GM23338 (cell line): ENCODE measurements at regions not wholly inside any gene's neighbourhood (a gene's known extent, or its start where the extent isn't known, plus 50 kb on each side); places are given as distances from the start of the nearest gene placed in this dataset.

Experiments
- ATAC-seq: fragments of 200-7000 bp; cut with Tn5 transposase; 3 replicates; pipeline ENCODE4 v1.9.1; 2020
- DNase-seq: peaks from one replicate; pipeline ENCODE4 v3.0.0-alpha.2; 2015; ENCODE audit warnings: low spot score
- H2AFZ ChIP-seq: fragments of 200-600 bp; sonication (generic); 2 replicates; pipeline ENCODE4 v1.8.0; 2016; ENCODE audit warnings: antibody characterized with exemption, mild to moderate bottlenecking, moderate library complexity
- H3F3A ChIP-seq: fragments of 200-600 bp; sonication (generic); replicated peaks from 2 replicates; pipeline ENCODE4 v1.8.0; 2017; ENCODE audit warnings: antibody characterized with exemption, mixed run types, low read depth
- H3K27ac ChIP-seq: fragments of 200-600 bp; sonication (generic); 2 replicates; pipeline ENCODE4 v1.6.1; 2016; ENCODE audit warnings: low read depth
- H3K27me3 ChIP-seq: fragments of 200-600 bp; sonication (generic); 2 replicates; pipeline ENCODE4 v1.8.0; 2016; ENCODE audit warnings: mild to moderate bottlenecking, mixed run types, moderate library complexity; ENCODE audit not compliant: insufficient read depth
- H3K36me3 ChIP-seq: fragments of 200-600 bp; sonication (generic); 2 replicates; pipeline ENCODE4 v1.8.0; 2016; ENCODE audit warnings: mild to moderate bottlenecking; ENCODE audit not compliant: insufficient read depth
- H3K4me1 ChIP-seq: fragments of 200-600 bp; sonication (generic); 2 replicates; pipeline ENCODE4 v1.8.0; 2016; ENCODE audit warnings: mild to moderate bottlenecking, moderate library complexity; ENCODE audit not compliant: insufficient read depth
- H3K4me2 ChIP-seq: fragments of 200-600 bp; sonication (generic); 2 replicates; pipeline ENCODE4 v1.7.1; 2017; ENCODE audit warnings: mixed run types
- H3K4me3 ChIP-seq: fragments of 200-600 bp; sonication (generic); 2 replicates; pipeline ENCODE4 v1.6.1; 2016; ENCODE audit warnings: mixed run types
- H3K79me2 ChIP-seq: fragments of 200-600 bp; sonication (generic); replicated peaks from 2 replicates; pipeline ENCODE4 v1.8.0; 2017; ENCODE audit warnings: mild to moderate bottlenecking; ENCODE audit not compliant: insufficient read depth
- H3K9me2 ChIP-seq: fragments of 200-600 bp; sonication (generic); 2 replicates; pipeline ENCODE4 v1.8.0; 2017; ENCODE audit not compliant: insufficient read depth
- H4K20me1 ChIP-seq: fragments of 200-600 bp; sonication (generic); replicated peaks from 2 replicates; pipeline ENCODE4 v1.8.0; 2017; ENCODE audit warnings: mild to moderate bottlenecking; ENCODE audit not compliant: insufficient read depth
- H3K27ac Mint-ChIP-seq: 2 replicates; pipeline ENCODE4 v1.8.0; 2020; ENCODE audit warnings: inconsistent platforms, mild to moderate bottlenecking, moderate library complexity, mixed read lengths
- H3K27me3 Mint-ChIP-seq: 3 replicates; pipeline ENCODE4 v1.8.0; 2022; ENCODE audit warnings: low read depth, mild to moderate bottlenecking, moderate library complexity, mixed read lengths, inconsistent platforms; ENCODE audit not compliant: insufficient read depth, poor library complexity
- H3K36me3 Mint-ChIP-seq: 3 replicates; pipeline ENCODE4 v1.8.0; 2021; ENCODE audit warnings: low read depth, mild to moderate bottlenecking, inconsistent platforms, moderate library complexity, mixed read lengths
- H3K4me1 Mint-ChIP-seq: 3 replicates; pipeline ENCODE4 v1.8.0; 2020; ENCODE audit warnings: mild to moderate bottlenecking, inconsistent platforms, mixed read lengths
- H3K4me3 Mint-ChIP-seq: 3 replicates; pipeline ENCODE4 v1.8.0; 2021; ENCODE audit warnings: moderate library complexity, mild to moderate bottlenecking, inconsistent platforms, mixed read lengths
- H3K9me3 Mint-ChIP-seq: 3 replicates; pipeline ENCODE4 v1.8.0; 2020; ENCODE audit warnings: moderate library complexity, mild to moderate bottlenecking, inconsistent platforms, mixed read lengths
- EZH2phosphoT487 ChIP-seq: fragments of 200-600 bp; sonication (generic); IDR thresholded peaks from one replicate; pipeline ENCODE4 v1.8.1; 2018; ENCODE audit warnings: antibody characterized with exemption; ENCODE audit not compliant: unreplicated experiment
- NANOG ChIP-seq: IDR thresholded peaks from 2 replicates; pipeline ENCODE4 v1.6.1; 2016; ENCODE audit warnings: antibody characterized with exemption, borderline replicate concordance
- POLR2AphosphoS5 ChIP-seq: IDR thresholded peaks from 2 replicates; pipeline ENCODE4 v1.6.1; 2016; ENCODE audit warnings: antibody characterized with exemption, low read depth
- STAT1 ChIP-seq: IDR thresholded peaks from one replicate; pipeline ENCODE4 v1.6.1; 2016; ENCODE audit warnings: antibody characterized with exemption; ENCODE audit not compliant: unreplicated experiment
- ZNF462 ChIP-seq: fragments of 250-450 bp; sonication (Bioruptor Pico); IDR thresholded peaks from 2 replicates; pipeline ENCODE4 v1.5.0; 2020; ENCODE audit warnings: mild to moderate bottlenecking, moderate library complexity
- TF ChIP-seq, protein P1 (sequence below), 2 experiments: fragments of 200-600 bp in 1 of 2; sonication (generic) in 1 of 2; conservative IDR thresholded peaks; 2 replicates each; pipeline versions ENCODE4 v1.5.1 to v1.6.1; 2016 to 2017; ENCODE audit warnings: antibody characterized with exemption in 2 of 2, low read depth in 2 of 2, mild to moderate bottlenecking in 2 of 2, moderate library complexity in 1 of 2

- Histone ChIP-seq H3K27me3 (no peaks in the 10 kb centered on the region), H3K27ac (no peak overlapping the region), H3F3A (no peaks in the 10 kb centered on the region), H3K4me1 (no peaks in the 10 kb centered on the region), H3K79me2 (no peaks in the 10 kb centered on the region), H3K4me2 (no peak overlapping the region), H3K36me3 (no peaks in the 10 kb centered on the region), H3K9me2 (no peaks in the 10 kb centered on the region), H2AFZ (no peak overlapping the region), H4K20me1 (no peaks in the 10 kb centered on the region), H3K4me3 (no peak overlapping the region)
- H3K36me3 Mint-ChIP-seq: no peaks in the 10 kb centered on the region
- H3K27ac Mint-ChIP-seq: no peak overlapping the region
- TF ChIP-seq ZNF462 (CRISPR knock-in tag): no peak
- TF ChIP-seq, protein P1, sequence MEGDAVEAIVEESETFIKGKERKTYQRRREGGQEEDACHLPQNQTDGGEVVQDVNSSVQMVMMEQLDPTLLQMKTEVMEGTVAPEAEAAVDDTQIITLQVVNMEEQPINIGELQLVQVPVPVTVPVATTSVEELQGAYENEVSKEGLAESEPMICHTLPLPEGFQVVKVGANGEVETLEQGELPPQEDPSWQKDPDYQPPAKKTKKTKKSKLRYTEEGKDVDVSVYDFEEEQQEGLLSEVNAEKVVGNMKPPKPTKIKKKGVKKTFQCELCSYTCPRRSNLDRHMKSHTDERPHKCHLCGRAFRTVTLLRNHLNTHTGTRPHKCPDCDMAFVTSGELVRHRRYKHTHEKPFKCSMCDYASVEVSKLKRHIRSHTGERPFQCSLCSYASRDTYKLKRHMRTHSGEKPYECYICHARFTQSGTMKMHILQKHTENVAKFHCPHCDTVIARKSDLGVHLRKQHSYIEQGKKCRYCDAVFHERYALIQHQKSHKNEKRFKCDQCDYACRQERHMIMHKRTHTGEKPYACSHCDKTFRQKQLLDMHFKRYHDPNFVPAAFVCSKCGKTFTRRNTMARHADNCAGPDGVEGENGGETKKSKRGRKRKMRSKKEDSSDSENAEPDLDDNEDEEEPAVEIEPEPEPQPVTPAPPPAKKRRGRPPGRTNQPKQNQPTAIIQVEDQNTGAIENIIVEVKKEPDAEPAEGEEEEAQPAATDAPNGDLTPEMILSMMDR (conservative IDR thresholded peaks at IDR 0.05; ENCODE audit: low read depth in 2 of 2): 0 out of 4 replicates have a peak, but pooled peaks of 1 of the 2 experiments have one; percentile 9
- peaks cover 9% of the 10 kb centered on the region; the same call in 2 of the 3 replicates for H3K4me1 Mint-ChIP-seq
- DNase-seq (no peak), ATAC-seq (peak; percentile 72)
- no peaks in the 10 kb centered on the region; the same call in 2 of the 3 replicates for H3K9me3 Mint-ChIP-seq
- H3K4me3 Mint-ChIP-seq: no peak overlapping the region
- no peaks in the 10 kb centered on the region for H3K27me3 Mint-ChIP-seq
Measured at GRCh38 chr19:29278716-29279115, 65.8 kb upstream of the UQCRFS1 start.

- no peak for TF ChIP-seq POLR2AphosphoS5
- no peak for TF ChIP-seq EZH2phosphoT487
- TF ChIP-seq, protein P1 (conservative IDR thresholded peaks at IDR 0.05; ENCODE audit: low read depth in 2 of 2): no peak
- no peak for TF ChIP-seq NANOG
- TF ChIP-seq STAT1: no peak
- Mint-ChIP-seq H3K27me3 (peaks cover 5% of the 10 kb centered on the region), H3K4me1 (peaks cover 21% of the 10 kb centered on the region), H3K27ac (no peak overlapping the region), H3K9me3 (peaks cover 4% of the 10 kb centered on the region; the same call in 2 of the 3 replicates), H3K4me3 (no peak overlapping the region), H3K36me3 (peaks cover 4% of the 10 kb centered on the region; the same call in 2 of the 3 replicates)
- no peaks in the 10 kb centered on the region for H4K20me1 ChIP-seq
- no peak for DNase-seq
- no peak overlapping the region for H2AFZ ChIP-seq
- H3K27ac ChIP-seq: no peak overlapping the region
- no peaks in the 10 kb centered on the region for H3K9me2 ChIP-seq
- H3K79me2 ChIP-seq: no peaks in the 10 kb centered on the region
- H3F3A ChIP-seq: no peaks in the 10 kb centered on the region
- H3K4me3 ChIP-seq: no peak overlapping the region
- no peak overlapping the region for H3K4me2 ChIP-seq
- no peaks in the 10 kb centered on the region for H3K27me3 ChIP-seq
- H3K36me3 ChIP-seq: no peaks in the 10 kb centered on the region
- H3K4me1 ChIP-seq: 0 out of 2 replicates have a peak, but pooled peaks cover 2% of the 10 kb centered on the region
- no peak for ATAC-seq
Measured at GRCh38 chr19:29283366-29283765, 70.4 kb upstream of the UQCRFS1 start.
